B cell (primary cell): ENCODE measurements at regions not wholly inside any gene's neighbourhood (a gene's known extent, or its start where the extent isn't known, plus 50 kb on each side); places are given as distances from the start of the nearest gene placed in this dataset.

ENCODE experiments used
- ATAC-seq: fragments of 200-7000 bp; cut with Tn5 transposase; one replicate; pipeline ENCODE4 v1.10.0; 2021; ENCODE audit warnings: low read depth, mild to moderate bottlenecking, moderate number of reproducible peaks, moderate library complexity
- CTCF ChIA-PET: fragments of 350-600 bp; sonication (Branson Sonifier 250); formaldehyde crosslinking; loops from one replicate; lab custom pipeline; 2021; ENCODE audit warnings: antibody characterized with exemption, inconsistent platforms; lab: Charles Lee
- POLR2A ChIA-PET: fragments of 350-600 bp; sonication (Branson Sonifier 250); formaldehyde crosslinking; loops from one replicate; lab custom pipeline; 2021; ENCODE audit warnings: antibody characterized with exemption; lab: Charles Lee
- DNase-seq: peaks from one replicate; pipeline ENCODE4 v3.0.0; 2013
- H2AFZ ChIP-seq: 2 replicates; pipeline ENCODE4 v1.6.1; 2012; ENCODE audit warnings: mild to moderate bottlenecking, low read depth, low read length; ENCODE audit not compliant: insufficient read depth, poor library complexity, severe bottlenecking
- H3K27ac ChIP-seq, 2 donors: 1 replicate in 1 of 2; 2 replicates in 1 of 2; pipeline ENCODE4 v1.5.1; 2012 to 2013; ENCODE audit warnings: low read length in 2 of 2, mild to moderate bottlenecking in 2 of 2, moderate library complexity in 1 of 2
- H3K27me3 ChIP-seq, 4 experiments: fragments of 200-600 bp in 1 of 4; sonication (generic) in 1 of 4; replicated peaks in 1 of 4; 1 replicate in 2 of 4; 2 replicates in 2 of 4; pipeline versions ENCODE4 v1.6.1 to v1.7.0; 2013 to 2016; ENCODE audit warnings: low read length in 3 of 4, mild to moderate bottlenecking in 2 of 4, mixed read lengths in 1 of 4, moderate library complexity in 1 of 4; ENCODE audit not compliant: insufficient read depth in 4 of 4, control insufficient read depth in 3 of 4; ENCODE audit errors: control extremely low read depth in 1 of 4
- H3K36me3 ChIP-seq, 2 experiments: replicated peaks in 1 of 2; 1 replicate in 1 of 2; 2 replicates in 1 of 2; pipeline versions ENCODE4 v1.6.1 to v1.7.1; 2013; ENCODE audit warnings: low read length in 1 of 2; ENCODE audit not compliant: insufficient read depth in 2 of 2, control insufficient read depth in 1 of 2; ENCODE audit errors: control extremely low read depth in 1 of 2, extremely low read depth in 1 of 2
- H3K4me1 ChIP-seq, 2 donors: fragments of 200-600 bp in 1 of 2; sonication (generic) in 1 of 2; 1 replicate in 1 of 2; 2 replicates in 1 of 2; pipeline versions ENCODE4 v1.5.1 to v1.6.1; 2013 to 2017; ENCODE audit warnings: low read length in 2 of 2; ENCODE audit not compliant: control insufficient read depth in 2 of 2, insufficient read depth in 2 of 2
- H3K4me2 ChIP-seq: replicated peaks from 2 replicates; pipeline ENCODE3; 2012; ENCODE audit warnings: mild to moderate bottlenecking, low read depth, low read length; ENCODE audit not compliant: poor library complexity, severe bottlenecking
- H3K4me3 ChIP-seq, 5 experiments: fragments of 200-600 bp in 1 of 5; sonication (generic) in 1 of 5; 1 replicate in 3 of 5; 2 replicates in 2 of 5; pipeline versions ENCODE4 v1.5.1 to v1.7.0; 2011 to 2016; ENCODE audit warnings: low read length in 4 of 5, mild to moderate bottlenecking in 4 of 5, low read depth in 2 of 5, control low read depth in 1 of 5, moderate library complexity in 1 of 5; ENCODE audit not compliant: insufficient read depth in 1 of 5; ENCODE audit errors: control extremely low read depth in 1 of 5, extremely low read depth in 1 of 5
- H3K79me2 ChIP-seq: fragments of 200-600 bp; sonication (generic); one replicate; pipeline ENCODE4 v1.6.0; 2016; ENCODE audit warnings: low read length; ENCODE audit not compliant: control insufficient read depth, insufficient read depth
- H3K9ac ChIP-seq: fragments of 200-600 bp; sonication (generic); 2 replicates; pipeline ENCODE4 v1.6.1; 2017; ENCODE audit warnings: mild to moderate bottlenecking, low read length, moderate library complexity
- H3K9me3 ChIP-seq, 3 donors: one replicate each; pipeline versions ENCODE4 v1.6.1 to v1.7.1; 2013; ENCODE audit warnings: low read length in 2 of 3; ENCODE audit not compliant: control insufficient read depth in 2 of 3, insufficient read depth in 1 of 3; ENCODE audit errors: control extremely low read depth in 1 of 3
- H4K20me1 ChIP-seq: 2 replicates; pipeline ENCODE4 v1.6.0; 2012; ENCODE audit warnings: mild to moderate bottlenecking, low read length; ENCODE audit not compliant: insufficient read depth, control insufficient read depth, poor library complexity, severe bottlenecking
- H3K27ac Mint-ChIP-seq: one replicate; pipeline ENCODE4 v1.8.0; 2021; ENCODE audit warnings: mixed read lengths
- H3K27me3 Mint-ChIP-seq: one replicate; pipeline ENCODE4 v1.8.0; 2021; ENCODE audit warnings: mixed read lengths
- H3K4me1 Mint-ChIP-seq: one replicate; pipeline ENCODE4 v1.8.0; 2021; ENCODE audit warnings: mixed read lengths
- H3K4me3 Mint-ChIP-seq: one replicate; pipeline ENCODE4 v1.8.0; 2021; ENCODE audit warnings: mixed read lengths
- H3K9me3 Mint-ChIP-seq: one replicate; pipeline ENCODE4 v1.8.0; 2022; ENCODE audit warnings: mixed read lengths; ENCODE audit not compliant: insufficient read depth
- EZH2 ChIP-seq: IDR thresholded peaks from 2 replicates; pipeline ENCODE4 v1.6.1; 2012; ENCODE audit warnings: borderline replicate concordance, low read depth, mild to moderate bottlenecking, moderate library complexity, low read length; ENCODE audit not compliant: insufficient read depth, poor library complexity, severe bottlenecking
- WGBS: methylation state at CpG from one replicate; pipeline ENCODE4 v1.1.5; 2013; ENCODE audit warnings: missing lambda C conversion rate; ENCODE audit not compliant: insufficient coverage; 5-methylcytosine and 5-hydroxymethylcytosine counted together
- intact Hi-C: fragments of 100-400 bp; cut with micrococcal nuclease; formaldehyde crosslinking; loops from one replicate; pipeline ENCODE4 v1.10.0; 2022
- TF ChIP-seq, protein P1 (sequence below): fragments of 200-600 bp; IDR thresholded peaks from one replicate; pipeline ENCODE4 v1.8.0; 2022; ENCODE audit warnings: antibody characterized with exemption, mild to moderate bottlenecking

DNA sequence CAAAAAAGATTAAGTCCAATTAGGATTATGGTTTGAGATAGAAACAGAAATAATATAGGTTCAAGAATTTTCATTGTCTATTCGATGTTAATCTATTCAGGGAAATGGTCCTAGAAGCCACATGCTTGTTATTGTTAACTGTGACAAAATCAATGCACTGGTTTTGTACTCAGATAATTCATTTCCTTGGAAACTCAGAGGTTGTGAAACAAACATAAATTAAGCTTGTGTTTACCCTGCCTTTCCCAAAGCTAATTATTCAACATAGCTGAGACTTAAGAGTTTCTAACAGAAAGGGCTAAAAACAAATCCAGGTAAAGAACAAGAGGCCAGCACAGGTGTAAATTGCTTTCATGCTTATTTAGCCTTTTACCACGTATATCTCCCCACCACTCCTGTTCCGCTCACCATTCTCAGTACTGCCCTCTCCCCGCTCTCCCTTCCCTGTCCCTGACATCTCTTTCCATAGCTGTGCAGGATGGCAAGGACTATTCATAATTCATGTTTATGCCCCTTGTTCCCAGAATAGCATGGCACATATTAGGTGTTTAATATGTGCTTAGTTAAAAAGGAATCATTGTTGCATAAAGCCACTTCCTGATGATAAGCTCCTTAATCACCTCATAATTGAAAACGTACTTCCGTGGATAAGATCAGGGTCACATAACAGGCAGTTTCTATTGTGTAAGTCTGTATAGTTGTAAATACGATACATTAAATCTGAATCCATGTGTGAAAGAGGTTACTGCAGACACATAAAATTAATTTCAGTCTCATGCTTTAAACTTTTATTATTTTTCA, 131.8 kb upstream of the USP15 start:
- Histone ChIP-seq H3K36me3 (no peaks in the 10 kb centered on the region), H3K27me3 (peaks cover 0 to 3% (median 0%) of the 10 kb centered on the region in 4 experiments), H3K4me1 (no peaks in the 10 kb centered on the region), H4K20me1 (no peaks in the 10 kb centered on the region), H3K27ac (no peak overlapping the region), H3K9ac (no peak overlapping the region), H3K9me3 (no peaks in the 10 kb centered on the region), H3K79me2 (no peaks in the 10 kb centered on the region), H3K4me2 (no peak overlapping the region), H3K4me3 (no peak overlapping the region), H2AFZ (no peak overlapping the region)
- CTCF ChIA-PET: no interaction called here
- Mint-ChIP-seq H3K4me1 (no peaks in the 10 kb centered on the region), H3K4me3 (no peak overlapping the region), H3K9me3 (no peaks in the 10 kb centered on the region), H3K27ac (no peak overlapping the region), H3K27me3 (peaks cover 16% of the 10 kb centered on the region)
- intact Hi-C loops: loop anchor here (5.0 kb wide), 1 partner anchor 64 kb away; a partner anchor contains a TSS
- DNase-seq: no peak
- TF ChIP-seq, protein P1, sequence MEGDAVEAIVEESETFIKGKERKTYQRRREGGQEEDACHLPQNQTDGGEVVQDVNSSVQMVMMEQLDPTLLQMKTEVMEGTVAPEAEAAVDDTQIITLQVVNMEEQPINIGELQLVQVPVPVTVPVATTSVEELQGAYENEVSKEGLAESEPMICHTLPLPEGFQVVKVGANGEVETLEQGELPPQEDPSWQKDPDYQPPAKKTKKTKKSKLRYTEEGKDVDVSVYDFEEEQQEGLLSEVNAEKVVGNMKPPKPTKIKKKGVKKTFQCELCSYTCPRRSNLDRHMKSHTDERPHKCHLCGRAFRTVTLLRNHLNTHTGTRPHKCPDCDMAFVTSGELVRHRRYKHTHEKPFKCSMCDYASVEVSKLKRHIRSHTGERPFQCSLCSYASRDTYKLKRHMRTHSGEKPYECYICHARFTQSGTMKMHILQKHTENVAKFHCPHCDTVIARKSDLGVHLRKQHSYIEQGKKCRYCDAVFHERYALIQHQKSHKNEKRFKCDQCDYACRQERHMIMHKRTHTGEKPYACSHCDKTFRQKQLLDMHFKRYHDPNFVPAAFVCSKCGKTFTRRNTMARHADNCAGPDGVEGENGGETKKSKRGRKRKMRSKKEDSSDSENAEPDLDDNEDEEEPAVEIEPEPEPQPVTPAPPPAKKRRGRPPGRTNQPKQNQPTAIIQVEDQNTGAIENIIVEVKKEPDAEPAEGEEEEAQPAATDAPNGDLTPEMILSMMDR: no peak
- TF ChIP-seq EZH2: no peak
- POLR2A ChIA-PET: no interaction called here
- ATAC-seq: no peak
- WGBS: 67% methylated on average over 1 of the region's 7 CpGs

DNA sequence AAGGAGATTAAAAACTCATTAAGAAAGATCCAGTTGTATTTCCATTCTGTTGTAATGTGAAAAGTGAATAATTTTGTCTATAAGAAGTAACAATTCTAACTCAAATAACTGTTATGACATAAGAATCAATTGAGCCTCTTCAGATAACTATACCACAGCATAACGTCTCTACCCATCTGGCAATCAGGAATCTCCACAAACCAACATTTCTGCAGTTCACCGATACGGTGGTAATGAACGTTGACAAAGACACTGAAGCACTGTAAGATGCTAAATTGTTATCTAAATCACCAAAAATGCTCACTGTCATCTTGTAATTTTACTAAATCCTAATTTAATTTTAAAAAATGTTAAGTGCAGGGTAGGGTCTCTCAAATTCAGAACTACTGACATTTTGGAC, 130.9 kb upstream of the USP15 start:
- Histone ChIP-seq H3K36me3 (no peaks in the 10 kb centered on the region), H3K9ac (no peak overlapping the region), H3K4me1 (no peaks in the 10 kb centered on the region), H3K27me3 (peaks cover 0 to 3% (median 0%) of the 10 kb centered on the region in 4 experiments), H3K79me2 (no peaks in the 10 kb centered on the region), H2AFZ (no peak overlapping the region), H3K9me3 (no peaks in the 10 kb centered on the region), H3K4me2 (no peak overlapping the region), H3K27ac (no peak overlapping the region), H4K20me1 (no peaks in the 10 kb centered on the region), H3K4me3 (no peak overlapping the region)
- ATAC-seq (no peak), DNase-seq (no peak)
- intact Hi-C loops: loop anchor here (5.0 kb wide), 1 partner anchor 63 kb away; a partner anchor contains a TSS
- Mint-ChIP-seq H3K27me3 (peaks cover 16% of the 10 kb centered on the region), H3K9me3 (no peaks in the 10 kb centered on the region), H3K4me1 (no peaks in the 10 kb centered on the region), H3K27ac (no peak overlapping the region), H3K4me3 (no peak overlapping the region)
- WGBS: 67% methylated on average over 1 of the region's 4 CpGs
- POLR2A ChIA-PET: no interaction called here
- TF ChIP-seq EZH2: no peak
- TF ChIP-seq, protein P1: no peak
- CTCF ChIA-PET: no interaction called here
